Cardiac fibroblast (primary cell): ENCODE measurements at regions not wholly inside any gene's neighbourhood (a gene's known extent, or its start where the extent isn't known, plus 50 kb on each side); places are given as distances from the start of the nearest gene placed in this dataset.

Source experiments
- DNase-seq, 2 donors: peaks; one replicate each; pipeline versions ENCODE4 v3.0.0 to v3.0.0-alpha.2; 2010; ENCODE audit warnings: low read depth in 2 of 2
- H3K4me3 ChIP-seq, 2 donors: replicated peaks in 1 of 2; 1 replicate in 1 of 2; 2 replicates in 1 of 2; pipeline ENCODE4 v1.5.1; 2011; ENCODE audit warnings: low read depth in 2 of 2, low read length in 2 of 2, mild to moderate bottlenecking in 2 of 2, moderate library complexity in 1 of 2
- CTCF ChIP-seq: IDR thresholded peaks from one replicate; pipeline ENCODE4 v1.5.1; 2011; ENCODE audit warnings: low read depth, mild to moderate bottlenecking, low read length, inconsistent platforms

GRCh38 chrX:20461002-20461401 is 194.3 kb upstream of the RPS6KA3 start:
- no peak for TF ChIP-seq CTCF

GRCh38 chrX:20459410-20460350 is 193.0 kb upstream of the RPS6KA3 start:
- no peak overlapping the region for H3K4me3 ChIP-seq
- TF ChIP-seq CTCF, result no peak
- no peak for DNase-seq

More at GRCh38 chrX:20461002-20461401, 194.3 kb upstream of the RPS6KA3 start:
- no peak overlapping the region for H3K4me3 ChIP-seq
- no peak for DNase-seq

- no peak overlapping the region for H3K4me3 ChIP-seq
- DNase-seq, result no peak
- no peak for TF ChIP-seq CTCF
Measured at GRCh38 chrX:20456971-20457370, 190.3 kb upstream of the RPS6KA3 start.

- no peak overlapping the region for H3K4me3 ChIP-seq
- no peak for TF ChIP-seq CTCF
- peak in 1 of 2 donors; percentile 9 for DNase-seq
Measured at GRCh38 chrX:20455001-20455400, 188.3 kb upstream of the RPS6KA3 start.

GRCh38 chrX:20454117-20454516 is 187.4 kb upstream of the RPS6KA3 start:
- no peak for TF ChIP-seq CTCF
- DNase-seq, result peak in 1 of 2 donors; percentile 30
- H3K4me3 ChIP-seq, result no peak overlapping the region

GRCh38 chrX:20452487-20452886 is 185.8 kb upstream of the RPS6KA3 start:
- no peak for DNase-seq
- TF ChIP-seq CTCF, result no peak

More at GRCh38 chrX:20452487-20452886, 185.8 kb upstream of the RPS6KA3 start:
- H3K4me3 ChIP-seq, result no peak overlapping the region
